ENCODE measurements at regions not wholly inside any gene's neighbourhood (a gene's known extent, or its start where the extent isn't known, plus 50 kb on each side); places are given as distances from the start of the nearest gene placed in this dataset.

DNA sequence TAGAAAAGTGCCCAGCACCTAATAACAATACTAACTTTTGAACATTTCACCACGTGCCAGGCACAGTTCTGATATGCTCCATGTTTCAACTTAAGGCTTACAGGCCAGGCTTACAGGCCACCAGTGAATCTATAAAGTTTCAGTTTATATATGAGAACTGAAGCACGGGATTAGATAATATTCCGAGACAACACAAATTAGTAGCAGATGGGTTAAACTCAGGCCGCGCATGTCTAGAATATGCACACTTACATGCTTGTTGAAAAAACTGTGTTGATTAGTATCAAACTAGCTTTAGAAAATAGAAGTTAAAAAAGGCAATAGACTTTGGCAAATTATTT, 587.9 kb downstream of the MTRR start:
- Histone ChIP-seq H3K9me3 (ENCODE audit: control insufficient read depth, insufficient read depth, low read length) (no peaks in the 10 kb centered on the region), H3K27ac (ENCODE audit: low read depth, low read length) (peak overlapping the region; percentile 75), H3K27me3 (ENCODE audit: control insufficient read depth, insufficient read depth, low read length) (no peaks in the 10 kb centered on the region), H3K36me3 (ENCODE audit: control insufficient read depth, insufficient read depth, low read length) (no peaks in the 10 kb centered on the region), H3K4me1 (ENCODE audit: control insufficient read depth, insufficient read depth, low read length) (peaks cover 3% of the 10 kb centered on the region), H3K4me3 (ENCODE audit: low read depth, low read length) (peak overlapping the region; percentile 55)
- no peak for DNase-seq (ENCODE audit: low read depth in 4 of 6, low spot score in 6 of 6)
- WGBS (ENCODE audit: insufficient coverage) = 100% methylated on average over 4 of the region's 5 CpGs

DNA sequence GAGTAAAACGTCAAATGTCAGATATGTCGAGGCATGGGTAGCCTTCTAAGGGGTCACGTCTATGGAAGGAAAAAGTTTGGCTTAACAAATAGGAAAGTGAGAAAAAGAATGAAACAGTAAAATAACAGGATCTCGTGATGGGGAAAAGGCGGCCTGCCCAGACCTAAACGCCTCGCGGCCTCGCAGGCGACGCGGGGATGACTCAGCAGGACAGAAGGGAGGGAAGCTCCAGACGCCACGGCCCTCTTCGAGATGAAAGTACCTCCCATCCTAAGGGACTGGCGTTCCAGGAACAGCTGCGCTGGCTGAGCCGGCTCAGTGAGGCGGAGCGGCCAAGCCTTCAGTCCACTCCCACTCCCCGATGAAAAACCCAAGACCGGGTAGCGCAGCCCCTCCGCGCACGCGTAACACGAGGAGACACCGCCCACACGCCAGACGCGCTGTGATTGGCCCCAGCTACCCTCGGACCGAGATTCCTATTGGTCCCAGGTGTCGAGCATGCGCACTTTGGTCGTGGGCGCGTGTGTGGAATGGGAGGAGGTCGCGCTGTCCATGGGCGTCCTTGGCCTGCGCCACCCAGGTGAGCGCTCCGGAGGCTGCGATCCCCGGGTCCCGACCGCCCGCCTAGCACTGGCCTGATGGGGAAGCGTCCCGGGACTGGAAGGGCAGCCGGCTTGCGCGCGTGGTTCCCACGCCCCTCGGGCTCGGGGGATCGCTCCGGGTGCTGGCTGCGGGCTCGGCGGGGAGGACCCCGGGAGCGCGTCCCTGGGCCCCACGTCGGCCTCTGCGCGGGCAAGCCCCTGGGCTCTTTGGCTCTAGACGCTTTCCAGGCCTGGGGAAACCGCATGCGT, 588.5 kb downstream of the MTRR start:
- peaks cover 3% of the 10 kb centered on the region for H3K4me1 ChIP-seq (ENCODE audit: control insufficient read depth, insufficient read depth, low read length)
- peak; percentile 74 to 99 (median 86) for DNase-seq (ENCODE audit: low read depth in 4 of 6, low spot score in 6 of 6)
- no peaks in the 10 kb centered on the region for H3K27me3 ChIP-seq (ENCODE audit: control insufficient read depth, insufficient read depth, low read length)
- peak overlapping the region; percentile 75 for H3K27ac ChIP-seq (ENCODE audit: low read depth, low read length)
- 20% methylated on average over 74 of the region's 74 CpGs for WGBS (ENCODE audit: insufficient coverage)
- H3K9me3 ChIP-seq (ENCODE audit: control insufficient read depth, insufficient read depth, low read length) = no peaks in the 10 kb centered on the region
- H3K4me3 ChIP-seq (ENCODE audit: low read depth, low read length) = peak overlapping the region; percentile 55
- no peaks in the 10 kb centered on the region for H3K36me3 ChIP-seq (ENCODE audit: control insufficient read depth, insufficient read depth, low read length)

DNA sequence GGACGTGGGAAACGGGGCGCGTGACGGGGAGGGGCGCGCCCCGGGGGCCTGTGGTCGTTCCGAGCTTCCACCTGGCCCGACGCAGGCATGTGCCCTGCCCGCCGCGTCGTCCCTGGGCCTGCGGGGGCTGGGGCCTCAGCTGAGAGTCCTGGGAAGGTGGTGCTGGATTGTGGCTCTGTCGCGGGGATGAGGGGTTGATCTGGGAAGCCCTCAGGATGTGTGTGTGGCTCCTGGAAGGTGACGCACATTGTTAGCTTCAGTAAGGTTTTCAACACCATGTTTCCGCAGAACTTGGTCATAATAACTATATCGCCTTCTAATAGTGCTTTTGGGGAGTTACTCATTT, 589.1 kb downstream of the MTRR start:
- H3K27me3 ChIP-seq (ENCODE audit: control insufficient read depth, insufficient read depth, low read length) = no peaks in the 10 kb centered on the region
- no peaks in the 10 kb centered on the region for H3K36me3 ChIP-seq (ENCODE audit: control insufficient read depth, insufficient read depth, low read length)
- peak in 1 of 6 donors; percentile 9 for DNase-seq (ENCODE audit: low read depth in 4 of 6, low spot score in 6 of 6)
- H3K27ac ChIP-seq (ENCODE audit: low read depth, low read length) = no peak overlapping the region
- peaks cover 3% of the 10 kb centered on the region for H3K4me1 ChIP-seq (ENCODE audit: control insufficient read depth, insufficient read depth, low read length)
- 10% methylated on average over 19 of the region's 22 CpGs for WGBS (ENCODE audit: insufficient coverage)
- H3K4me3 ChIP-seq (ENCODE audit: low read depth, low read length) = peak overlapping the region; percentile 55
- H3K9me3 ChIP-seq (ENCODE audit: control insufficient read depth, insufficient read depth, low read length) = no peaks in the 10 kb centered on the region

DNA sequence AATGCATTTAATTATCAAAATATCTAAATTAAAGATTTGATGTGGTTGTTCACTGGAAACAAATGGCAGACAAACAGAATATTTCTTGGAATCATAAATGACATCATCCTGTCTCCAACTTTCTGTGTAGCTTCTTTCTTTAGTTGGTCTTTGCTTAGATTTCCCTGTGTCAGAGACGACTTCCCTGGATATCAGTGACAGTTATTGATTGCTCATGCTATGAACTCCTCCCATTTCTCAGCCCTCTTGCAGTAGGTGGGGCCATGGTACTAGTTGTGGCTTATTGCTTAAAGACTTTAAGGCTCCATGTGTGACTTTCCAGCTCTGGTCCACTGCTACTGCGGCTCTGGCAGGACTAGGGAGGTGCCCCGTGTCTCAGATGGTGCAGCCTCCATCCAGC, 592.6 kb downstream of the MTRR start:
- Histone ChIP-seq H3K36me3 (ENCODE audit: control insufficient read depth, insufficient read depth, low read length) (no peaks in the 10 kb centered on the region), H3K27me3 (ENCODE audit: control insufficient read depth, insufficient read depth, low read length) (no peaks in the 10 kb centered on the region), H3K4me3 (ENCODE audit: low read depth, low read length) (no peak overlapping the region), H3K9me3 (ENCODE audit: control insufficient read depth, insufficient read depth, low read length) (no peaks in the 10 kb centered on the region), H3K4me1 (ENCODE audit: control insufficient read depth, insufficient read depth, low read length) (peaks cover 3% of the 10 kb centered on the region), H3K27ac (ENCODE audit: low read depth, low read length) (no peak overlapping the region)
- 76% methylated on average over 3 of the region's 3 CpGs for WGBS (ENCODE audit: insufficient coverage)
- DNase-seq (ENCODE audit: low read depth in 4 of 6, low spot score in 6 of 6) = no peak

DNA sequence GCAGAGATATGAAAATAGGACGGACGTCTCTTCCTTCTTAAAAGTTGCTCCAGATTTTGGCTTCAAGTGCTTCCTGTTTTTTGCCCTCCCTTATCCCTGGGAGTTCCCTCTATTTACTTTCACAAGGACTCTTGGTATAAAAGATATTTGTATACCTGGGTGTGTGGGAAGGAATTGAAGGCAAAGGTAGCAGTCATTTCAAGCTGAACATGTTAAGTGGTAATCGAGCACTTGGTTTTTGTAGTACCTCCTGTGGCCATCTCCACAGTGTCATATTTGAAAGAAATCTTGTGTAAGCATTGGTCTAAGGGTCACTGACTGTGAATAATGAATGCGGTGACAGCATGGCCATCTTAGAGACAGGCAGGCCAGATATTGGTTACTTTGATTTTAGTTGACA, 593.6 kb downstream of the MTRR start:
- Histone ChIP-seq H3K27me3 (ENCODE audit: control insufficient read depth, insufficient read depth, low read length) (no peaks in the 10 kb centered on the region), H3K9me3 (ENCODE audit: control insufficient read depth, insufficient read depth, low read length) (no peaks in the 10 kb centered on the region), H3K27ac (ENCODE audit: low read depth, low read length) (no peak overlapping the region), H3K4me3 (ENCODE audit: low read depth, low read length) (no peak overlapping the region), H3K4me1 (ENCODE audit: control insufficient read depth, insufficient read depth, low read length) (no peaks in the 10 kb centered on the region), H3K36me3 (ENCODE audit: control insufficient read depth, insufficient read depth, low read length) (no peaks in the 10 kb centered on the region)
- DNase-seq (ENCODE audit: low read depth in 4 of 6, low spot score in 6 of 6) = no peak
- 100% methylated on average over 2 of the region's 4 CpGs for WGBS (ENCODE audit: insufficient coverage)

DNA sequence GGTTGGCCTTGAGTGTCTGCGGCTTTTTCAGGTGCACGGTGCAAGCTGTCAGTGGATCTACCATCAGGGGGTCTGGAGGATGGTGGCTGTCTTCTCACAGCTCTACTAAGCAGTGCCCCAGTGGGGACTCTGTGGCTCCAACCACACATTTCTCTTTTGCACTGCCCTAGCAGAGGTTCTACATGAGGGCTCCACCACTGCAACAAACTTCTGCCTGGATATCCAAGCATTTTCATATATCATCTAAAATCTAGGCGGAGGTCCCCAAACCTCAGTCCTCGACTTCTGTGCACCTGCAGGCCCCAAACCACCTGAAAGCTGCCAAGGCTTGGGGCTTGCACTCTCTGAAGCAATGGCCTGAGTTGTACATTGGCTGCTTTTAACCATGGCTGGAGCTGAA, 601.5 kb downstream of the MTRR start:
- Histone ChIP-seq H3K9me3 (ENCODE audit: control insufficient read depth, insufficient read depth, low read length) (peaks cover 11% of the 10 kb centered on the region), H3K36me3 (ENCODE audit: control insufficient read depth, insufficient read depth, low read length) (no peaks in the 10 kb centered on the region), H3K27me3 (ENCODE audit: control insufficient read depth, insufficient read depth, low read length) (no peaks in the 10 kb centered on the region), H3K4me1 (ENCODE audit: control insufficient read depth, insufficient read depth, low read length) (no peaks in the 10 kb centered on the region), H3K4me3 (ENCODE audit: low read depth, low read length) (no peak overlapping the region), H3K27ac (ENCODE audit: low read depth, low read length) (no peak overlapping the region)
- DNase-seq (ENCODE audit: low read depth in 4 of 6, low spot score in 6 of 6) = no peak
- 77% methylated on average over 4 of the region's 4 CpGs for WGBS (ENCODE audit: insufficient coverage)

DNA sequence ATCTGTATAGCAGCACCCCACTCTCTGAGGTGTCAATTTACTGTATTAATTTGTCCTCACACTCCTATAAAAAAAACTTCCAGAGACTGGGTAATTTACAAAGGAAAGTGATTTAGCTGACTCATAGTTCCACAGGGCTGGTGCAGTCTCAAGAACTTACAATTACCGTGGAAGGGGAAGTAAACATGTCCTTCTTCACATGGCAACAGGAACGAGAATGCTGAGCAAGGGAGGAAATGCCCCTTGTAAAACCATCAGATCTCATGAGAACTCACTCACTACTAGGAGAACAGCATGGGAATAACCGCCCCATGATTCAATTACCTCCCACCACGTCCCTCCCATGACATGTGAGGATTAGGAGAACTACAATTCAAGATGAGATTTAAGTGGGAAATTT, 602.6 kb downstream of the MTRR start:
- Histone ChIP-seq H3K27me3 (ENCODE audit: control insufficient read depth, insufficient read depth, low read length) (no peaks in the 10 kb centered on the region), H3K4me3 (ENCODE audit: low read depth, low read length) (no peak overlapping the region), H3K9me3 (ENCODE audit: control insufficient read depth, insufficient read depth, low read length) (peaks cover 11% of the 10 kb centered on the region), H3K36me3 (ENCODE audit: control insufficient read depth, insufficient read depth, low read length) (no peaks in the 10 kb centered on the region), H3K4me1 (ENCODE audit: control insufficient read depth, insufficient read depth, low read length) (no peaks in the 10 kb centered on the region), H3K27ac (ENCODE audit: low read depth, low read length) (no peak overlapping the region)
- 100% methylated on average over 1 of the region's 4 CpGs for WGBS (ENCODE audit: insufficient coverage)
- DNase-seq (ENCODE audit: low read depth in 4 of 6, low spot score in 6 of 6) = no peak

DNA sequence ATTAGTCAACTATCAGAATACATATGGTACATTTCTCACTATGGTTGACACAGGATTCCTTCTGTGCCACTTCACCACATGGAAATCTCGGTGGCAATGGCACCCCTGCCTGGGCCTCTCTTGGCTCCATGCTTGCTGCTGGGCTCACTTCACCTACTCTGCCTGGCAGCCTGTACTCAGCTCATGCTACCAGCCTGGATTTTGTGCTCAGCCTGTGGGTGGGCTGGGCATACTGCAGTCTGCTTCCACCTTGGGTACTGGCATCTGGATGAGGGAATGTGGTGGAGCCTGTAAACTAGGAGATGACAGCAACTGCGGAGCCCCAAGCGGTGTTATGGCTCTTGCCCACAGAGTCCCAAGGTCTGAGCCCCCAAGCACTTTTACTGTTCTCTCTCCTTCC, 604.1 kb downstream of the MTRR start:
- Histone ChIP-seq H3K36me3 (ENCODE audit: control insufficient read depth, insufficient read depth, low read length) (no peaks in the 10 kb centered on the region), H3K4me3 (ENCODE audit: low read depth, low read length) (no peak overlapping the region), H3K4me1 (ENCODE audit: control insufficient read depth, insufficient read depth, low read length) (no peaks in the 10 kb centered on the region), H3K27ac (ENCODE audit: low read depth, low read length) (no peak overlapping the region), H3K9me3 (ENCODE audit: control insufficient read depth, insufficient read depth, low read length) (peaks cover 11% of the 10 kb centered on the region), H3K27me3 (ENCODE audit: control insufficient read depth, insufficient read depth, low read length) (no peaks in the 10 kb centered on the region)
- no peak for DNase-seq (ENCODE audit: low read depth in 4 of 6, low spot score in 6 of 6)
- WGBS (ENCODE audit: insufficient coverage) = 90% methylated on average over 1 of the region's 3 CpGs

DNA sequence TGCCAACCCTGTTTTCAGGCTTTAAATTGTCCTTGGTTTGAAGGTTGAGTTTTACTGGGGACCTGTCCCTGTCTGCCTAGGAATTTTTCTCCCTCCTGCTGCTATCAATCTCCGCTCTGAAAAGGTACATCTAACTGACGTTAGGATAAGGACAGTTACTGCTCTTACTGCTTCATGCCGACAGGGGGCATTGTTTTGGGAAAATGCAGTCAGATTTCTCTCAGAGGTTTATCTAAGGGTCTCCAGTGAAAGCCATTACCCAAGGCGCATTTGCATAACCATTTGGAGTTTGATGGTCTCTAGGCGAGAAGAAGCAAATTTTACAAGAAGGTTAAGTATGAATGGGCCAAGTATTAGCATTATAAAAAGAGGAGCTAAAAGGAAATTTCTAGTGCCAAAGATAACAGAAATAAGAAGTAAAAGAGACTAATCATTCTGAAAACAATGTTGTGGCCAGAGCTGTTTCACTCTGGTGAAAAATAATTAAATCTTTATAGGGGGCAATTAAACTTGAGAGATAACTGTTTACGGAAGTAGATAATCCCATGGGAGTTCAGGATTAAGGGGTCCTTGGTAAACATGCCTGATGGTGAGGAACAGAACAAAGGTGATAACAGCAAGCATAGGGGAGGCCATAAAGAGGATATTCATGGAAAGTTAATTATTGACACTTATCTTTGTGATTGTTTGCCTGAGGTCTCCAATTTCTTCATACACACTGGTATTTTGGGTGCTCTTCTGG, 605.0 kb downstream of the MTRR start:
- Histone ChIP-seq H3K36me3 (ENCODE audit: control insufficient read depth, insufficient read depth, low read length) (no peaks in the 10 kb centered on the region), H3K9me3 (ENCODE audit: control insufficient read depth, insufficient read depth, low read length) (peaks cover 11% of the 10 kb centered on the region), H3K27ac (ENCODE audit: low read depth, low read length) (no peak overlapping the region), H3K27me3 (ENCODE audit: control insufficient read depth, insufficient read depth, low read length) (no peaks in the 10 kb centered on the region), H3K4me3 (ENCODE audit: low read depth, low read length) (no peak overlapping the region), H3K4me1 (ENCODE audit: control insufficient read depth, insufficient read depth, low read length) (no peaks in the 10 kb centered on the region)
- no peak for DNase-seq (ENCODE audit: low read depth in 4 of 6, low spot score in 6 of 6)
- WGBS (ENCODE audit: insufficient coverage) = 67% methylated on average over 4 of the region's 6 CpGs

DNA sequence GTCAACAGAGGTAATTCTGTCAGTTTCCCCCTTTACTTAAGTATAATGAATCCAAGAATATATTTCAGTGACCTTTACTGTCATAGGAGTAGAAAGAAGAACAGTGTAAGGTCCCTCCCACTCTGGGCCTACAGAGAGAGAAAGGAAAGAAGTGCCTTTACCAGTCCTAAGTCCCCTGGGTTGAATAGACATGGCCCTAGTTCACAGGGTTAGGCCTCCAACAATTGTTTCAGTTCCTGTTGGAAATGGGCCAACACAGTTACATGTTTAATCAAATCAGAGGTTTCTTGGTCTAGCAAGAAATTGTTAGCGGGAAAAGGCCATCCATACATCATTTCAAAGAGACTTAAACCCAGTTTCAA, 605.6 kb downstream of the MTRR start:
- Histone ChIP-seq H3K4me1 (ENCODE audit: control insufficient read depth, insufficient read depth, low read length) (no peaks in the 10 kb centered on the region), H3K9me3 (ENCODE audit: control insufficient read depth, insufficient read depth, low read length) (peaks cover 11% of the 10 kb centered on the region), H3K27me3 (ENCODE audit: control insufficient read depth, insufficient read depth, low read length) (no peaks in the 10 kb centered on the region), H3K27ac (ENCODE audit: low read depth, low read length) (no peak overlapping the region), H3K36me3 (ENCODE audit: control insufficient read depth, insufficient read depth, low read length) (no peaks in the 10 kb centered on the region), H3K4me3 (ENCODE audit: low read depth, low read length) (no peak overlapping the region)
- no peak for DNase-seq (ENCODE audit: low read depth in 4 of 6, low spot score in 6 of 6)
- WGBS (ENCODE audit: insufficient coverage) = no CpG with 5 or more reads among the region's 1 CpG

All from spinal cord (tissue), 9 donors.